ENCODE measurements at regions not wholly inside any gene's neighbourhood (a gene's known extent, or its start where the extent isn't known, plus 50 kb on each side); places are given as distances from the start of the nearest gene placed in this dataset.

DNA sequence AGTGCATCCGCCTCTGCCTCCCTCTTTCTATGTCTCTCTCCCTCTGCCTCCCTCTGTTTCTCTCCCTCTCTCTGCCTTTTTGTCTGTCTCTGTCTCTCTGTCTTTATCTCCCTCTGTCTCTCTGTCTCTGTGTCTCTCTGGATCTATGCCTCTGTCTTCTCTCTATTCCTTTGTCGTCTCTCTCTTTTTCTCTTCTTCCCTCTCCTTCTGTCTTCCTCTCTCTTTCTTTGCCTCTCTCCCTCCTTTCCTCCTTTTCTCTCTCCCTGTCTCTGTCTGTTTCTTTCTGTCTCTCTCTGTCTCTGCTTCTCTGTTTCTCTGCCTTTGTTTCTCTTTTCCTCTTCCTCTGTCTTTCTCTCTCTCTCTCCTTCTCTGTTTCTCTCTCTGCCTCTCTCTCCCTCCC lies 678.8 kb upstream of the NRP1 start:
- TF ChIP-seq, protein P1, sequence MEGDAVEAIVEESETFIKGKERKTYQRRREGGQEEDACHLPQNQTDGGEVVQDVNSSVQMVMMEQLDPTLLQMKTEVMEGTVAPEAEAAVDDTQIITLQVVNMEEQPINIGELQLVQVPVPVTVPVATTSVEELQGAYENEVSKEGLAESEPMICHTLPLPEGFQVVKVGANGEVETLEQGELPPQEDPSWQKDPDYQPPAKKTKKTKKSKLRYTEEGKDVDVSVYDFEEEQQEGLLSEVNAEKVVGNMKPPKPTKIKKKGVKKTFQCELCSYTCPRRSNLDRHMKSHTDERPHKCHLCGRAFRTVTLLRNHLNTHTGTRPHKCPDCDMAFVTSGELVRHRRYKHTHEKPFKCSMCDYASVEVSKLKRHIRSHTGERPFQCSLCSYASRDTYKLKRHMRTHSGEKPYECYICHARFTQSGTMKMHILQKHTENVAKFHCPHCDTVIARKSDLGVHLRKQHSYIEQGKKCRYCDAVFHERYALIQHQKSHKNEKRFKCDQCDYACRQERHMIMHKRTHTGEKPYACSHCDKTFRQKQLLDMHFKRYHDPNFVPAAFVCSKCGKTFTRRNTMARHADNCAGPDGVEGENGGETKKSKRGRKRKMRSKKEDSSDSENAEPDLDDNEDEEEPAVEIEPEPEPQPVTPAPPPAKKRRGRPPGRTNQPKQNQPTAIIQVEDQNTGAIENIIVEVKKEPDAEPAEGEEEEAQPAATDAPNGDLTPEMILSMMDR (IDR thresholded peaks at IDR 0.05; ENCODE audit: insufficient read depth, low read length): no peak
- TF ChIP-seq POLR2AphosphoS5 (IDR thresholded peaks at IDR 0.05; ENCODE audit: low read depth): no peak
- TF ChIP-seq, protein P2, sequence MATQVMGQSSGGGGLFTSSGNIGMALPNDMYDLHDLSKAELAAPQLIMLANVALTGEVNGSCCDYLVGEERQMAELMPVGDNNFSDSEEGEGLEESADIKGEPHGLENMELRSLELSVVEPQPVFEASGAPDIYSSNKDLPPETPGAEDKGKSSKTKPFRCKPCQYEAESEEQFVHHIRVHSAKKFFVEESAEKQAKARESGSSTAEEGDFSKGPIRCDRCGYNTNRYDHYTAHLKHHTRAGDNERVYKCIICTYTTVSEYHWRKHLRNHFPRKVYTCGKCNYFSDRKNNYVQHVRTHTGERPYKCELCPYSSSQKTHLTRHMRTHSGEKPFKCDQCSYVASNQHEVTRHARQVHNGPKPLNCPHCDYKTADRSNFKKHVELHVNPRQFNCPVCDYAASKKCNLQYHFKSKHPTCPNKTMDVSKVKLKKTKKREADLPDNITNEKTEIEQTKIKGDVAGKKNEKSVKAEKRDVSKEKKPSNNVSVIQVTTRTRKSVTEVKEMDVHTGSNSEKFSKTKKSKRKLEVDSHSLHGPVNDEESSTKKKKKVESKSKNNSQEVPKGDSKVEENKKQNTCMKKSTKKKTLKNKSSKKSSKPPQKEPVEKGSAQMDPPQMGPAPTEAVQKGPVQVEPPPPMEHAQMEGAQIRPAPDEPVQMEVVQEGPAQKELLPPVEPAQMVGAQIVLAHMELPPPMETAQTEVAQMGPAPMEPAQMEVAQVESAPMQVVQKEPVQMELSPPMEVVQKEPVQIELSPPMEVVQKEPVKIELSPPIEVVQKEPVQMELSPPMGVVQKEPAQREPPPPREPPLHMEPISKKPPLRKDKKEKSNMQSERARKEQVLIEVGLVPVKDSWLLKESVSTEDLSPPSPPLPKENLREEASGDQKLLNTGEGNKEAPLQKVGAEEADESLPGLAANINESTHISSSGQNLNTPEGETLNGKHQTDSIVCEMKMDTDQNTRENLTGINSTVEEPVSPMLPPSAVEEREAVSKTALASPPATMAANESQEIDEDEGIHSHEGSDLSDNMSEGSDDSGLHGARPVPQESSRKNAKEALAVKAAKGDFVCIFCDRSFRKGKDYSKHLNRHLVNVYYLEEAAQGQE (IDR thresholded peaks at IDR 0.05; ENCODE audit: insufficient replicate concordance, low read depth): no peak

Data from HL-60 (cell line).